Limb (tissue), 2 donors: ENCODE measurements at regions not wholly inside any gene's neighbourhood (a gene's known extent, or its start where the extent isn't known, plus 50 kb on each side); places are given as distances from the start of the nearest gene placed in this dataset.

ENCODE experiments used
- DNase-seq, 2 donors: peaks; one replicate each; pipeline ENCODE4 v3.0.0-alpha.2; 2016; ENCODE audit errors: extremely low spot score in 2 of 2

DNA sequence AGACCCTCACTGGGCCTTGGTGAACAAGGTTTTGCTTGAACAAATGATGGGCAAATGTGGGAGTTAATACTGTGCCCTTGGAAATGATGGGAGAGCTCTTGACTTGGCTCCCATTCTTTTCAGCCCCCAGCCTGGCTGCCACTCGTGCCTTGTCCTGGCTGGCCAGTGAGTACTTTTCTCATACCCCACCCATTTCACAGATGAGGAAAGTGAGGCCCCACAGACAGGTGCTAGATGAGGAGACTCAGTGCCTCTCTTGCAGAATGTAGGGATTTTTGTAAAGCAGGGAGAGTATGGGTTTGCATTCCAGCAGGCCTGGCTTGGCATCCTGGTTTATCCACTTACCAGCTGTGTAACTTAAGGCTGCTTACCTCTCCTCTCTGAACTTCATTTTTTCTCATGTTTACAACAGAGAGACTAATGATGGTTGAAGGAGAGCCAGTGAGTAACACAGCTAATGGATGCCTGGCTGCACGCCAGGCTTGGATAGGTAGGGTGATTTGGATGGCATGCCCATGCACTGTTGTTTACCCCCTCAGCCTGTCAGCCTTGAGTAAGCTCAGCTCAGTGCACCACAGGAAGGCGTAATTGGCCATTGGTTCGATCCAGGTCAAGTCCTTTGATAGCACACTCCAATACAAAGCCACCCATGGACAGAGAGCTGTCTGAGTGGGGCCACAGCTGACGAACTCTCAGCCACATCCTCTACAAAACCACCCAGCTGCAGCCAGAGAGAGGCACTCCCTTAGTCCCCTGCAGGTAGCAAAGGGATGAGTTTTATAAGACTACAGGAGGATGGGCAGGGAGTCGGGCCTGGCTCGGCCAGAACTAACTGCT lies 436.8 kb downstream of the RPS24 start:
- DNase-seq: no peak

DNA sequence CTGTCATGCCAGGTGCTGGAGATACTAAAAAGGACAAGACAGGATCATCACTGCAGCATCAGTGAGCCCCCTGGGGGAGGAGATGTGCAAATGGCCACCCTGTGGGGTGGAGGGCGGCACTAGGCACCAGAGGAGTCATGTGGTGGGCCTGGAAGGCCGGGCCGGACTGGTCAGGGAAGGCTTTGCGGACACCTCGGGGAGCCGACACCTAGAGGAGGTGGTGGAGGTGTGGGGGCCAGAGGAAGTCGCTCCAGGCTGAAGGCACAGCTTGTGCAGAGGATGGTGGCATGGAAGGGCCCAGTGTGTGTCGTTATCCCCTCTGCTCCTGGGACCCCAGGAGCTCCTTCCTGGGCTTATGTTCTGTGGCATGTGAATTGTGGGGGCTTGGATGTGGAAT lies 437.7 kb downstream of the RPS24 start:
- DNase-seq: no peak

DNA sequence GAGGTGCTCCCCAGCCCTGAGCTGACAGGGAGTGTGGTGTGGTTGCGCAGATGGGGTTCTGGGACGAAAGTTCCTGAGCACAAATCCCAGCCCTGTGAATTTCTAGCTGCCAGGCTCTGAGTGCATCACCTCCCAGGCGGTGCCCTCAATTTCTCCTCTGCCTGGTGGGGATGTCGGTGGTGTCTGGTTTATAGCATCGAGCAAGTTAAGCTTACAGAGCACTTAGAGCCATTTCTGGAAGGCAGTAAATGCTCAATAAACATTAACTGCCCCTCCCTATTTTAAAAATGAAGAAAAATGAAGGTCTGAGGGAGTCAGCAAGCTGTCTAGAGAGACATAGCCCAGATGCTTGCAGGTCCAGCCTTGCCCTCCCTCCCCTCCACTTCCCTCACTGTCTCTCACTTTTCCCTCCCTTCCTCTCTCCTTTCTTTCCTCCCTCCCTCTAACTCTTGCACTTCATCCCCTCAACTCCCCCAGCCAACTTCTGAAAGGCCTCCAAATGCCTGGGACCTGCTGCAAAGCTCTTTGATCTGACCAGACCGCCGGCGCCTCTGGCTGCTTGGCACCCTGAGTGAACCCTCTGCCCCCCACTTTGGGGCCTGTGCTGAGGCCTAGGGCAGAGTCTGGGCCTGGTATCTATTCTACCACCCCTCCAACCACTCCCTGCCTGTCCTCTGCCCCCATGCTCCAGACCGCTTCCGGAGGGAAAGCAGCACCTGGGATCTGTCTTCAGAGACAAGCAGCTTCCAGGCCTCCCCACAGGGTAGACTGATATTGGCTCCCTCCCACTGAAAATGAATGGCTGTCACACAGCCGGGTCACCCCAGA lies 438.3 kb downstream of the RPS24 start:
- no peak for DNase-seq

DNA sequence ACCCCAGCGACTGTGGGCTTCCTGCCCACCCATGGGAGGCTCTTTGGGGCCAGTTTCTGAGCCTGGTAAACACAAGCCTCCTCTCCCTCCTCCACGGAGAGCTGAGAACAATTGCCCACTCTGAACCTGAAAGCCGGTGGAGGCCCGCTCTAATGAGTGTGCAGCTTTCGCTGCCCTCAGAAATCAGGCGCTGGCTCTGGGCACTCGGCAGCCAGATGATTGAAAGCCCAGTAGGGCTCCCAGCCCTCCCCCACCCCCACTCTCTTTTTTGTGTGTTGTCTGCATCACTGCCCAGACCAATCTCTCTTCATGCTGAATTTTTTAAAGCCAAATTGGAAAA lies 438.9 kb downstream of the RPS24 start:
- no peak for DNase-seq

DNA sequence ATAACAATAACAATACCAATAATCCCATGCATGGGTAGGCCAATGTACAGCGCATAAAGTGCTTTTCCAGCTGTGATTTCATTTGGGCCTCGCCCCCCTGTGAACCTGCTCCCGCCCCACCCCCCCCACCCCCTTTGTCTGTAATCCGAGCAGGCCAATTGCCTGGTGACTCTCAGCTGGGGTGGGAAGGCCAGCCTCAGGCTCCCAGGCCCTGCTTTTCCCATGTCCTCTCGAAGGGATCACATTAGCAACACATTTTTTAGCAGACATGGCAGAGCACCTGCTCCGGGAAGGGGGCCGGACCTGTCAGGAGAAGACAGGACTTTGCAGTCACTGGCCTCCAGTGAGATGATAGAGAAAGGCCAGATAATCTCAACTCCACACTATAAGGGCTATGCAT lies 439.3 kb downstream of the RPS24 start:
- no peak for DNase-seq

DNA sequence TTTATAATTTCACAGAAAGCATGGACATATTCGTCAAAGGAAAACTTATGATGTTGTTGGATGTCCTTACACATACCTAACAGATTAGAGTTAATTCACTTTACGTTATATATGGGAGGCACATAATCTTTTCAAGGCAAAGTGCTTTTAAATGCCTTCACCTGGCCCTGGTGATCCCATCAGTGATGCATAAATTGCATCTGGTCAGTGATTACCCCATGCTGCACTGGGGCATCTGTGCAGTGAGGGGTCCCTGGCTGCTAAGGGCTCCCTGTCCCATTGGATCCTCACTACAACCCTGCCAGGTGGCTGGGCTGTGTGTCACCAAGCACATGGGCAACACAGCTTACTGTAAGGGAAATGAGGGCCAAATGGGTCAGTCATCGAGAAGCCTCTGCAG lies 441.1 kb downstream of the RPS24 start:
- DNase-seq: no peak

DNA sequence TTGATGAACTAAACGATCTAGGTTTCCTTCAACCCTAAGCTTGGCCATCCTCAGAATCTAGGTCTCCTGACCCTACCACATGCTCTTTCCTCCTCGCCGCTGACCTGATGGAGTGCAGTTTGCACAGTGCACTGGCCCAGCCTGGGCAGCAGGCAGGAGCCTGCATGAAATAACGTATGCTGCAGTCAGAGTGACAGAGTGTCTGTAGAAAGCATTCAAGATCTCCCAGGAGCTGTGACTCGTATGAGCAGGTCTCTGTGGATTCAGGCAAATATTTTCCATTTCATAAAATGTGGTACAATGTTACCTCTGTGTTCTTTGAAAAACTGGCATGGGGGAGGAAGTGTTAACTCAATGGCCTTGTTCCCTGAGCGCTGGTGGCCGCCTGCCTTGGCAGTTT lies 441.8 kb downstream of the RPS24 start:
- no peak for DNase-seq

DNA sequence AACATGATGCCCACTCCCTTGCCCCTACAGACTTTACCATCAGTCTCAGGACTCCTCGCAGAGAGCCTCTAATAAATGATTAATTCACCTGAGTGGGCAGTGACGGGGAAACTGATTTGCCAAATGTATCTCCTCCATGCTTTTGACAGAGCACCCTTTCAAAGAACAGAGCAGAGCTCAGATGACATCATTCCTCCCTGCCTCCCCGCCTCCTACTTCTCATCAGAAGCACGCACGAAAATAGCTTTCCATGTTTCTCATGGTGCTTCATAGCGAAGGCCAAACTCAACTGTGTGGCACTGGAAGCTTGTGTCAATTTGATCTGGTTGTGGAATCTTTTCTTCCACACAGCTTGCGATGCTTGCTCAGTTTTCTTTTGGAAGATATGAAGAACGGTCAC lies 442.5 kb downstream of the RPS24 start:
- DNase-seq: no peak

DNA sequence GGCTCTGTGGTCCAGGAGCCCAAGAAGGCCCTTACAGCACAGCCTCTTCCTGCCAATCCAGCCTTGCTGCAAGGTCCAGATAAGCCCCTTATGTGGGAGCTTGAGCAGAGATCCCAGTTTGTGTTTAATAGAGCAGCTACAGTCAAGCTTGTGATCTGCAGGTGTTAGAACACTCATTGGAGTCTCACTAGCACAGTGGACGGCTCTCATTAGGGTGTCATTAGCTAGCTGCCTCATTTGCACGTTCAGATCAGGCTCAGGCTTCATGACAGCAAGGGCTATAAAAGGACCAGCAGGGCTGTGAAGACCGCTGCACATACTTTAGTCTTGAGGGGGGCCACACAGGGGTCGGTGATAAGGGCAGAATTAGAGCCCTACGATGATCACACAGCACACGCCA lies 443.2 kb downstream of the RPS24 start:
- no peak for DNase-seq

DNA sequence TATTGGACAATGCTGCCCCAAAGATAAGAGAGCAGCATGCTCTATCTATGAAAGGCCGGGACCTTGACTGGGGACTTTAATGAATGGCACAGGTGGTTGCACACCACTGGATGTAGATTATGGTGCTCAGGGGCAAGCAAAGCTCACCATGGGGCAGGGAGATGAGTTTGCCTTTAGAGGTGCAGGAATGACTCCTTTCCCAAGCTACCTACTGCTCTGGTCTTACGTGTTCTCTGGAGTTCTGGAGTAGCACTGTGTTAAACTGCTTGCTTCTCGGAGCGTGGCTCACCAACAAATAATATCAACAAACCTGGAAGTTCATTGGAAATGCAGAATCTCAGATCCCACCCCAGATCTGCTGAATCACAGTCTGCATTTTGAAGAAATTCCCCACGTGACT lies 445.3 kb downstream of the RPS24 start:
- no peak for DNase-seq

DNA sequence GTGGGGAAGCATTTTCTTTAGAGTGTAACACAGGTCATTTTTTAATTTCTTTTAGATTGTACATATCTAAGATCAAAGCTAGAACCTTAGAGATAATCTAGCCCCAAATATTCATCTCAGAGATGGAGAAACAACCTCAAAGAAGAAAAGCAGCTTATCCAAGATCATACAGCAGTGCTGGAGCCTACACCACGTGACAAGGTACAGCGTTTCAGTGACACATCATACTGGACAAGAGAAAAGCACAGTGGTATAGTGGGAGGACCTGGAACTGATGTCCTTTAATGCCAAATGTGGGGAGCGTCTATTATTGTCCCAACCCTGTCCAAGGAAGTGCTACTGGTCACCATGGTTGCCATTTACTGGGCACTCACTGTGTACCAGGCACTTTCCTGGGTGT lies 445.8 kb downstream of the RPS24 start:
- DNase-seq: no peak

DNA sequence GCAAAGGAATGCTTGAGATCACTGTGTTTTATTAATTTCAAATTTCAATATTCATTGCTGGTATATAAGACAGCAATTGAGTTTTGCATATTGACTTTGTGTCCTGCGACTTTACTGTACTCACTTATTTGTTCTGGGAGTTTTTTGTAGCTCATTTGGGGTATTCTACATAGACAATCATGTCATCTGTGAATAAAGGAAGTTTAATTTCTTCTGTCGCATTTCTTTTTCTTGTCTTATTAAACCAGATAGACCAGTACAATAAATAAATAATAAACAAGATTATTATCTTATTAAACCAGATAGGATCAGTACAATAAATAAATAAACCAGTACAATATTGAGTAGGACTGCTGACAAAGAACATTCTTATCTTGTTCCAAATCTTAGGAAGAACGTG lies 448.2 kb downstream of the RPS24 start:
- DNase-seq: no peak

DNA sequence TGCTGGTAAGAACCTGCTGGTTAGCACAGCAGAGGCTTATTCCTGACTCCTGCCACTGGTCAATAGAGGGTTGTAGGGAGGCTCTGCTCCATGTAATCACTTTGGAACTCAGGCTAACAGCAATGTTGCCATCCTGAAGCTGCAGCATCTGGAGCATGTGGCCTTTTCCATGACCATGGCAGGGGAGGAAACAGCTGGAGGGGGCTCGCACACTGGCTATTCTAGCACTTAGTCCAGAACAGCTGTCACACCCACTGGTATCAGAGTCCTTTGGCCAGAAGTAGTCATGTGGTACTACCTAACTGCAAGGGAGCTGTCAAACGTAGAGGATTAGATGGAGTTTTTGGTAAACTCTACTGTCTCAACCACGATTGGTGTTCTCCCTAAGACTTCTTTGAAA lies 450.0 kb downstream of the RPS24 start:
- no peak for DNase-seq

DNA sequence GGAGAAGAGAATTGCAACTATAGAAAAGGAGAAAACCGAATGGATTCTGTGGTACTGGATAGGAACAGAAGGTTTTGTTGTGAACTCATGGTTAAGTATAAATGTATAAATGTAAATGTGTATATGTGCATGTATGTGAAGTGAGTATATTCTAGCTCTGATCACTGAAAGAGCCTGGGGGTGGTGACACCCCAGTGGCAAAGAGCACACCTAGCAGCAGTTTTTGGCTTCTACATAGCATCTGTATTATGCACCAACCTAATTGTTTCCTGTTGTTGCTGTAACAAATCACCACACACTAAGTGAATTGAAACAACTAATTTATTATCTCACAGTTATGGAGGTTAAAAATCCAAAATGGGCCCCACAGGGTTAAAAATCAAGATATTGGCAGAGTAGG lies 455.4 kb downstream of the RPS24 start:
- no peak for DNase-seq

DNA sequence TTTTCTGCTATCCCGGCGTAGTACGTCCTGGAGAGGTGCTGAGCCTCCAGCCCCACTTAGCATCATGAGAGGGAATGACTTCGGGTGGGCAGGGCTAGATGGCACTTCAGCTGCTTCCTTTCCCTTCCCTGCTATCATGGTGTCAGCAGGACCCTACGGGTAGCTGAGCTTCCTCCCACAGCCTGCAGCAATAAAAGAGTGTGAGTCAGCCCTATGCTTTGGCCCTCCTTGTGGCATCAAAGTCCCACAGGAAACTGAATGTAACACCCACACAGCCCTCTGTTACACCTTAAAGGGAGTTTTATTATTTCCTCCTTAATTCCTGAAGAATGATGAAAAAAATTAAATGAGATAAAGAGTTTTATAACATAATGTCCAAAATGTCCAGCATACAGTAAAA lies 458.1 kb downstream of the RPS24 start:
- no peak for DNase-seq

DNA sequence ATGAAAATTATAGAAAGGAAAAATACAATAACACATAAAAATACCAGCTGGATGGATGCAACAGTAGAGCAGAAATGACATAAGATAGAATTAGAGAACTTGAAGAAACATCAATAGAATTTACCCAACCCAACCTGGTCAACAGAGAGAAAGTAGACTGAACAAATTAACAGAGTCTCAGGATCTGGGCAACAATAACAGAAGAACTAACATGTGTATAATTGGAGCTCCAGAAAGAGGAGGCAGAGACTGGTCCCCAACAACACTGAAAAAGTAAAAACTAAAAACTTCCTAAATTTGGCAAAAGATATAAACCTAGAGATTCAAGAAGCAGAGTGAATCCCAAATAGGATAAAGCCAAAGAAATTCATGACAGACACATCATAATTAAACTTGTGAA lies 458.8 kb downstream of the RPS24 start:
- no peak for DNase-seq

DNA sequence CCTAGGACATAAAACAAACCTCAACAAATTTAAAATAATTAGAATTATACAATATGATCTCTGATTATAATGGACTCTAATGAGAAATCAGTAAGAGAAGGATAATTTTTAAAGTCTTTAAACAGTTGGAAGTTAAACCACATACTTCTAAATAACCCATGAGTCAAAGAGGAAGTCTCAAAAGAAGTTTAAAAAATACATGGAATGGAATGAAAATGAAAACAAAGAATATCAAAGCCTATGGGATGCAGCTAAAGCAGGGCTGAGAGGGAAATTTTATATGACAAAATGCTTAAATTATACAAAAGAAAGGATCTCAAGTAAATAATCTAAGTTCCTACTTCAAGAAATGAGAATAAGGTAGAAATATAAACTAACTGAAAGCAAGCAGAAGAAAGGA lies 460.5 kb downstream of the RPS24 start:
- DNase-seq: no peak

DNA sequence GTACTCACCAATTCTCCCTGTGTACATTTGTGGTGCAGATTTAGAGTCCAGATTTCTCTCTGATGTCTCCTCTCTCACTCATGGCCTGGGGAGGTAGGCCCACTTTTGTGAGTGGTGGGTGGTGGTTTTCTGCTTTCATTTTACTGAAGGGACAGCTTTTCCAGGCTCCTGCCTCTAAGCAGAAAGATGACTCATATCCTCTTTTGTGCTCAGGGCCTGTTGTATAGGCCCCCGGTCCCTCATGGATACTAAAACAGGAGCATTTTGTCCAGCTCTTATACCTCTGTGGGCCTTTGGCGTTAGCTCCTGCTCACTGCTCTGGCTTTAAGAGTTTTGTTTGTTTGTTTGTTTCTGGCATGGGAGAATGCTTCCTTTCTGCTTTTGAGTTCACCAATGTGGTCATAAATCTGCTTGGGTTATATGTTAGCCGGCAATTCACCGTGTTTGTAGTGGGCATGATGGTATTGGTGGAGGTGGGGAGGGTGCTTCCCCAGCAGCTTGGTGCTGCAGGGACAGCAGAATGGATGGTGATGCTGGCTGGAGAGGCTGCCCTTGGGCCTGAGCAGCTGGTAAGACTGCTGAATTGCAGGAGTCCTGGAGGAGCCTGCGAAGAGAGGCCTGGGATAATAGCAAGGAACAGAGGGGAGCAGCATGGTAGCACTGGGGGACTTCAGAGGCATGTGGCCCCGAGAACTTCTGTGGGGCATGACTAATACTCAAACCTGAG lies 468.7 kb downstream of the RPS24 start:
- no peak for DNase-seq

DNA sequence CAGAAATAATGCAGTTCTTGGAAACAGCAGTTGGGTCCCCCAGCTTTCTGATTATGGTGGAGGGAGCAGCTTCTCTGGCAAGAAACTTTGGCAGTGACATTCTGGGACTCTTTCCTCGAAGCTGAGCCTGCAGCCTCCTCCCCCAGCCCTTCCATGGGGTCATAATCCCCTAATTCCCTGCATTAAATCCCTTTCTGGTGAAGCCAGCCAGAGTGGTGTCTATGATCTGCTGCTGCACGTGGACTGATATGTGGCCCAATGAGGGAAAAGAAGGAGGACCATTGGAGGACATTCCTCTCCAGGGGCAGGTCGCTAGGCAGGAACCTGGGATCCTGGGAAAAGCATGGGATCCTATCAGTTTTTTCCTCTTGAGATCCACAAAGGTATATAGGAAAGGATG lies 470.5 kb downstream of the RPS24 start:
- DNase-seq: no peak

DNA sequence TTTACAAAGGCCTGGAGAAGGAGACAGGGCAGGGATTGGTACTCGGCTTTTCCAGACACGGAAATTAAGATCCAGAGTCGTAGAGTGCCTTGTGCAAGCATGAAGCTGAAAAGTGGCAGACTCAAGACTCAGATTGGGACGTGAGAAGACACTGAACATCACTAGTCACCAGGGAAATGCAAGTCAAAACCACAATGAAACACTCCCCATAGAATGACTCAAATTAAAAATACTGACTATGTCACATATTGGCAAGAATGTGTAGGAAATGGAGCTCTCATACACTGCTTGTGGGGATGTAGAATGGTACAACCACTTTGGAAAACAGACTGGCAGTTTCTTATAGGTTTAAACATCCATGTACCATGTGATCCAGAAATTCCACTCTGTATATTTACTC lies 472.0 kb downstream of the RPS24 start:
- DNase-seq: no peak

DNA sequence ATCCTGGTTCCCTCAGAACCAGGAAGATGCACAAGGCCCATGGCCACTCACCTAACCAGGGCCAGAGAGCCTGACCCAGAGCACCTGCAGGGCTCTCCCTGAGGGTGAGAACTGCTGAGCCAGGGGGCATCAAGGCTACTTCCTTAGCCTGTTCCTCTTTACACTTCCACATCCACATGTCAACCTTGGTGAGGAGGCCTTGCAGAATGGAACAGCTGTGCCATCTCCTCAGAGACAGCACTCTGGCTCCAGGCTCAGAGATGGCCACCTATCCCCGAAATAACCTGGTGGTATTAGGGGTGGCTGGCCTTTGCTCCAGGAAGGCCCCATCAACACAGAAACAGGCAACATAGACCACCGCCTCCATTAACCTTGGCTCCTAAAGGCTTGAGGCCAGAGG lies 473.0 kb downstream of the RPS24 start:
- DNase-seq: no peak

DNA sequence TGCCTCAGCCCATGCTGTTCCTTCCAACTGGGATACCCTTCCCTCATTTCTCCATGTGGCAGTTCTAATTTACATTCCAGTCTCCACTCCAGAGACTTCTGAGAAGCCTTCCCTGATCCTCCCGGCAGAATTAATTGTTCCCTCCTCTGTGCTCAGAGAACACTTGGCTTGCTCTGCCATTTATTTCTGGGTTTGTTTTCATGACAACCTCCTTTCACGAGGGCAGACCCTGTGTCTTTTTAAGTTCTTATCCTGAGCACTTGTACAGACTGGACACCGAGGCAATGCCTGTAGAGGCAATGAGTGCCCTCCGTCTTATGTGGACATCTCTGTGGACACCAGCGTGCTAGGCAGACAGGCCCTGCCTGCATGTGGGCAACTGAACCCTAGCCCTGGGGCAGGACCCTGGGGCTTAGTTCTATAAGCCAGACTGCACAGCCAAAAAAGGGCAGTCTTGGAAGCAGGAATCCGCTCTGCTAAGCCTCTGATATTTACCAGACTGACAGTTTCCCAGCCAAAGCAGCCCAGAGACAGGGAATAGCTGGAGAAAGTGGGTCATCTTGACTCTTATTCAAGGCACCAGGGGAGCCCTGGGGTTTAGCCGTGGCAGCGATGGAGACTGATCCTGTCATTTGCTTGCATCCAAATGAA lies 474.0 kb downstream of the RPS24 start:
- DNase-seq: no peak
